Thoracic aorta (tissue), 2 donors: ENCODE measurements at regions not wholly inside any gene's neighbourhood (a gene's known extent, or its start where the extent isn't known, plus 50 kb on each side); places are given as distances from the start of the nearest gene placed in this dataset.

Experiments
- ATAC-seq: fragments of 150-250 bp; one replicate; pipeline ENCODE4 v1.8.0; 2017; ENCODE audit warnings: low read depth; ENCODE audit not compliant: insufficient number of reproducible peaks, low FRiP score
- DNase-seq: peaks from one replicate; pipeline ENCODE4 v3.0.0-alpha.2; 2020; ENCODE audit warnings: low spot score
- H3K27ac ChIP-seq, 2 donors: fragments of 200-600 bp; sonication (generic); 1 replicate in 1 of 2; 2 replicates in 1 of 2; pipeline ENCODE4 v1.5.1; 2016; ENCODE audit warnings: mild to moderate bottlenecking in 2 of 2, moderate library complexity in 2 of 2
- H3K27me3 ChIP-seq: fragments of 200-600 bp; sonication (generic); replicated peaks from 2 replicates; pipeline ENCODE4 v1.6.0; 2016; ENCODE audit warnings: mild to moderate bottlenecking; ENCODE audit not compliant: insufficient read depth
- H3K36me3 ChIP-seq: fragments of 200-600 bp; sonication (generic); one replicate; pipeline ENCODE4 v1.5.1; 2016
- H3K4me1 ChIP-seq, 2 donors: fragments of 200-600 bp; sonication (generic); 1 replicate in 1 of 2; 2 replicates in 1 of 2; pipeline versions ENCODE4 v1.5.1 to v1.6.0; 2016; ENCODE audit warnings: low read depth in 2 of 2, mild to moderate bottlenecking in 1 of 2; ENCODE audit not compliant: control insufficient read depth in 1 of 2
- H3K4me3 ChIP-seq: fragments of 200-600 bp; sonication (generic); 2 replicates; pipeline ENCODE4 v1.5.1; 2016; ENCODE audit warnings: mild to moderate bottlenecking
- H3K9me3 ChIP-seq: fragments of 200-600 bp; sonication (generic); 2 replicates; pipeline ENCODE4 v1.5.1; 2016
- TF ChIP-seq, protein P1 (sequence below): fragments of 200-600 bp; sonication (generic); IDR thresholded peaks from one replicate; pipeline ENCODE4 v1.5.1; 2019; ENCODE audit warnings: antibody characterized with exemption

DNA sequence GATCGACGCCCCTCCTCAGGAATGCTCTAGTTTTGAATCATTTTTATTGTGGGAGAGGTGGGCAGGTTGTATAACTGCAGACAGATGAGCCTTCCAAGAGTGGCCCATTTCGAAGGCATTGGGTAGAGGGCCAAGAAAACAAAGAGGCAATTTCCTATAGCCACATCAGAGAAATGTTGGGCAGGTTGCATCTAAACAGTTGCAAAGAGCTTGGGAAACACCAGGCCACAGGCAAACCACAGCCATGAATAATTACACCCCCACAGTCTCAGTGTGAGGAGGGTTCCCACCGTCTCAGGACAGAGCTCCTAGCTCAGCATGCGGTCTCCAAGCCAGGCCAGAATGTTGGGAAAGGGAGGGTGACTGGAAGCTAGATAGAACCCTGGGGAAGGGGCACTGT is 257.3 kb downstream of the ABHD5 start:
- H3K27me3 ChIP-seq: no peaks in the 10 kb centered on the region
- H3K4me1 ChIP-seq: no peaks in the 10 kb centered on the region
- ATAC-seq (no peak), DNase-seq (no peak)
- no peaks in the 10 kb centered on the region for H3K9me3 ChIP-seq
- no peak overlapping the region for H3K27ac ChIP-seq
- H3K4me3 ChIP-seq: no peak overlapping the region
- TF ChIP-seq, protein P1, sequence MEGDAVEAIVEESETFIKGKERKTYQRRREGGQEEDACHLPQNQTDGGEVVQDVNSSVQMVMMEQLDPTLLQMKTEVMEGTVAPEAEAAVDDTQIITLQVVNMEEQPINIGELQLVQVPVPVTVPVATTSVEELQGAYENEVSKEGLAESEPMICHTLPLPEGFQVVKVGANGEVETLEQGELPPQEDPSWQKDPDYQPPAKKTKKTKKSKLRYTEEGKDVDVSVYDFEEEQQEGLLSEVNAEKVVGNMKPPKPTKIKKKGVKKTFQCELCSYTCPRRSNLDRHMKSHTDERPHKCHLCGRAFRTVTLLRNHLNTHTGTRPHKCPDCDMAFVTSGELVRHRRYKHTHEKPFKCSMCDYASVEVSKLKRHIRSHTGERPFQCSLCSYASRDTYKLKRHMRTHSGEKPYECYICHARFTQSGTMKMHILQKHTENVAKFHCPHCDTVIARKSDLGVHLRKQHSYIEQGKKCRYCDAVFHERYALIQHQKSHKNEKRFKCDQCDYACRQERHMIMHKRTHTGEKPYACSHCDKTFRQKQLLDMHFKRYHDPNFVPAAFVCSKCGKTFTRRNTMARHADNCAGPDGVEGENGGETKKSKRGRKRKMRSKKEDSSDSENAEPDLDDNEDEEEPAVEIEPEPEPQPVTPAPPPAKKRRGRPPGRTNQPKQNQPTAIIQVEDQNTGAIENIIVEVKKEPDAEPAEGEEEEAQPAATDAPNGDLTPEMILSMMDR: no peak
- no peaks in the 10 kb centered on the region for H3K36me3 ChIP-seq

DNA sequence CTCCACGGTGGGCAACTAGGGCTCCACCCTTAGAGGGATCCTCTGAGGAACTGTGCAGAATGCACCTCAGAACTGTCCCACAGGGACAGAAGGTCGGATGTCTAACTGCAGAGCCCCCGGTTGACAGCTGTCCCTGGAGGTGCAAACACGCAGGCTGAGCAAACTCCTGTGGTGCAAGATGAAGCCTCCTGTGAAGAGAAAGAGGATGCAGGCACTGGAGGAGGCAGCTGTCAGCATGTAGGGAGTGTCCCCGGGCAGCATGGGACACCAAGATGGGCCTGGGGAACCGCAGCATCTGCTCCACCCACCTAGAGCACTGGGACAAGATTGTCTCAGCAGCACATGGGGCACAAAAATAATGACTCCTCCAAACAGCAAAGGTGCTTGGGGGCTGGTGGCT is 258.9 kb downstream of the ABHD5 start:
- Histone ChIP-seq H3K4me1 (peaks cover 0 to 10% of the 10 kb centered on the region in 2 donors), H3K27ac (no peak overlapping the region), H3K4me3 (no peak overlapping the region), H3K27me3 (no peaks in the 10 kb centered on the region), H3K9me3 (no peaks in the 10 kb centered on the region), H3K36me3 (no peaks in the 10 kb centered on the region)
- DNase-seq (no peak), ATAC-seq (no peak)
- TF ChIP-seq, protein P1: no peak

DNA sequence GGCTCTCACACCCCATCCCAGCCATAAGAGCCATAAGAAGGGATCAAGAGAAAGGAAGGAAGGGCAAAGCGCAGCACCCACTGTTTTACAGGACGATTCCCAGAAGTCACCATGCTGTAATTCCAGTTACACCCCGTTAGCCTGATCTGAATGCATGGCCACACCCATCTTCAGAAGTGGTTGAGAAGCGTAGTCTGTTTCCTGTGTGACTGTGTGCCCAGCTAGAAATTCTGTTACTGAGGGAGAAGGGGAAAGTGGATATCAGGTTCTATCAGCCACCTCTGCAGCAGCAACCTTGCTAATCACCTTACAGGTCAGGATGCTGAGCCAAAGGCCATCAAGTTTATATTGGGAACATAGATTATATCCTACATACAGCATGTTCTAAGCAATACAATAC is 260.0 kb downstream of the ABHD5 start:
- DNase-seq (no peak), ATAC-seq (no peak)
- Histone ChIP-seq H3K4me3 (no peak overlapping the region), H3K27me3 (no peaks in the 10 kb centered on the region), H3K36me3 (no peaks in the 10 kb centered on the region), H3K27ac (no peak overlapping the region), H3K4me1 (peaks cover 0 to 10% of the 10 kb centered on the region in 2 donors), H3K9me3 (no peaks in the 10 kb centered on the region)
- TF ChIP-seq, protein P1: no peak

DNA sequence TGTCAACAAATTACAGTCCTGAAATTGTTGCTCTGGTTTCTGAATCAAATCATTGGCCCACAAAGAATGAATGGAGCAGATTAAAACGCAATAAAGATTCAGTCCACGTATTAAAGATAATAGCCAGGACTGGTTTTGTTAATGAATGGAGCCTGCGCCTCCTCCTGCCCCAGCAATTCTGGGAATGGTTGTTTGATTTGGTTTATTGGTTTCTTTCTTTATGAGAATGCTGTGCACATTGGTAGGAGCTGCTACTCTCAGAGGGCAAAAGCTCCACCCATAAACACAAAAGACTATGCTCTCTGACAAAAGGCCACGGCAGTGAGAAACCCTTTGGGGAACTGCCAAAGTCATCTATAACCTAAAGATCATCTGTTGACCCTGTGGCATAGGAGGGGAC is 261.1 kb downstream of the ABHD5 start:
- DNase-seq (no peak), ATAC-seq (no peak)
- H3K27me3 ChIP-seq: no peaks in the 10 kb centered on the region
- H3K4me3 ChIP-seq: no peak overlapping the region
- H3K9me3 ChIP-seq: no peaks in the 10 kb centered on the region
- no peak overlapping the region for H3K27ac ChIP-seq
- TF ChIP-seq, protein P1: no peak
- no peaks in the 10 kb centered on the region for H3K36me3 ChIP-seq
- H3K4me1 ChIP-seq: peaks cover 0 to 10% of the 10 kb centered on the region in 2 donors

DNA sequence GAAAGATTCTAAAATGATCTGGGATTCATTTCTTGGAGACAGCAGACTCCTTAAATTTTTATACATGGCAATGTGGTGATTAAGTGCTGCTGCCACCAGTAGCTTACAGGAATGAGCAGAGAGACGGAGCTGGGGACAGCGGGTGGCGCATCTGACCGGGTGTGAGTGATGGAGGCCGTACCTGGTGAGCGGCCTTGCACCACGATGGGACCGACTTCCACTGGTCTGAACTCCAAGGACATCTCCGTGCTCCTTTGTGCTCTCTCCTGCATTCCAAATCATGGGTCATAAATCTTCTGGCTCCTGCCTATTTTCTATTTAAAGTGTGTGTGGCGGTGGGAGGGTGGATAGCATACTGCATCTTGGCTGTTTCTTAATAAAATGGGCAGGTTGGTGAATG is 262.6 kb downstream of the ABHD5 start:
- ATAC-seq (no peak), DNase-seq (no peak)
- Histone ChIP-seq H3K27ac (no peak overlapping the region), H3K4me3 (no peak overlapping the region), H3K9me3 (no peaks in the 10 kb centered on the region), H3K36me3 (no peaks in the 10 kb centered on the region), H3K4me1 (peaks cover 0 to 10% of the 10 kb centered on the region in 2 donors), H3K27me3 (no peaks in the 10 kb centered on the region)
- TF ChIP-seq, protein P1: no peak
